GM12872 (cell line): ENCODE measurements at regions not wholly inside any gene's neighbourhood (a gene's known extent, or its start where the extent isn't known, plus 50 kb on each side); places are given as distances from the start of the nearest gene placed in this dataset.

ENCODE experiments used
- TF ChIP-seq, protein P1 (sequence below): IDR thresholded peaks from 3 replicates; pipeline ENCODE4 v1.5.1; 2011; ENCODE audit warnings: low read depth, mild to moderate bottlenecking, low read length, moderate library complexity; ENCODE audit not compliant: insufficient read depth

DNA sequence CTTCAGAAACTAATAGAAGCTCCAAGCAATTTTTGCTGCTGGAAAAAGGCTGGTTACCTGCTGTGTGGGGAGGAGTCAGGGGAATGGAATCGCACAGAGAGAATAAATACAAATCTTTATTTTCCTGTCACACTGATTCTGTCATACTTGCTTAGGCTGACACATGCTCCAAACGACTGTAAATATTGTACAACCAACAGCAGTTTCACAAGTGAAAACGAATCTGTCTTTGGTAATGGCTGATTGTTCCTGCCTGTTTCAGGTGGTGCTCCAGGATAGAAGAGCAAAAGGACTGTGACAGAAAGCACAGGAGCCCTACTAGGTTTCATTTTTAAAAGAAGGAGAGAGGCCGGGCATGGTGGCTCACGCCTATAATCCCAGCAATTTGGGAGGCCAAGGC lies 125.5 kb upstream of the DCLK2 start:
- TF ChIP-seq, protein P1, sequence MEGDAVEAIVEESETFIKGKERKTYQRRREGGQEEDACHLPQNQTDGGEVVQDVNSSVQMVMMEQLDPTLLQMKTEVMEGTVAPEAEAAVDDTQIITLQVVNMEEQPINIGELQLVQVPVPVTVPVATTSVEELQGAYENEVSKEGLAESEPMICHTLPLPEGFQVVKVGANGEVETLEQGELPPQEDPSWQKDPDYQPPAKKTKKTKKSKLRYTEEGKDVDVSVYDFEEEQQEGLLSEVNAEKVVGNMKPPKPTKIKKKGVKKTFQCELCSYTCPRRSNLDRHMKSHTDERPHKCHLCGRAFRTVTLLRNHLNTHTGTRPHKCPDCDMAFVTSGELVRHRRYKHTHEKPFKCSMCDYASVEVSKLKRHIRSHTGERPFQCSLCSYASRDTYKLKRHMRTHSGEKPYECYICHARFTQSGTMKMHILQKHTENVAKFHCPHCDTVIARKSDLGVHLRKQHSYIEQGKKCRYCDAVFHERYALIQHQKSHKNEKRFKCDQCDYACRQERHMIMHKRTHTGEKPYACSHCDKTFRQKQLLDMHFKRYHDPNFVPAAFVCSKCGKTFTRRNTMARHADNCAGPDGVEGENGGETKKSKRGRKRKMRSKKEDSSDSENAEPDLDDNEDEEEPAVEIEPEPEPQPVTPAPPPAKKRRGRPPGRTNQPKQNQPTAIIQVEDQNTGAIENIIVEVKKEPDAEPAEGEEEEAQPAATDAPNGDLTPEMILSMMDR: no peak

DNA sequence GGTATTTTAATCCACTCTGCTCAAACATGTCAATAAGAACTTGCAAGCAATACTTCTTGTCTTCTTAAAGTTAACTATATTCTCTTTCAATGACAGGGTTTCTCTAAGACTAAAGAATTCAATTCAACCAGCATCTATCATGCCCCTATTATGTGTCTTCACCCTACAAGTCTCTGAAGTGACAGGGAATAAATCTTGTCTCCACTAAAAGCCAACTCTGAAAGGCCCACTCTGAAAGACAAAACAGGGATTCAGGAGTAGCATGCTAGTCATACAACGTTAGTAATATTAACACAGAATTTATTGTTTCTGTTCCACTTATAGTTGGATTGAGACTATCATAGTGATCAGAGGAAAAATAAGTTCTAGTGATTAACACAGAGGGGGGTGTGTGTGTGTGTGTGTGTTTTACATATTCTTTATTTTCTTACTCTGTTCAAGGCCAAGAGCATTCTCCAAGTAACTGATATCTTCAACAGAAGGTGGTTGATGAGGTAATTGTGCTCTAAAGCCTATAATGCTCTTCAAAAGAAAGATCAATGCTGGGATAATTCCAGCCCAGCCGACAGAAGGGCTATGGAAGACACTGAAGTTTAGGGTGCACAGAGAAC lies 122.4 kb upstream of the DCLK2 start:
- TF ChIP-seq, protein P1: no peak

DNA sequence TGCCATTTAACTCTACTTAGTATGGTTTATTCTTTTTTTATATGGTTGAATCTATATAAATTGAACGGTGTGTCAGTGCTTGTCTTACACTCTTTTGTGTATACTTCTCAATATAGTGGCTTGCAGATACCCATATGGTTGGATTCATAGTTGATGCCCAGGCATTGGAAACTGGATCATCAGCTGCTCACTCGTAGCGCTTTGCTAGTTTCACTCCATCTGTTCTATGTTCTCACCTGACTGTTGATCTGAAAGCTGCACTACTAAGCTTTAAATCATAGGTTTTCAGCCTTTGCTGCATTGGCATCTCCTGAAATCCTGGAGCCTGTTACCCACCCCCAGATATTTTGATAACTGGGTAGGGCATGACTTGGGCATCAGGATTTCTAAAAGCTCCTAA lies 121.6 kb upstream of the DCLK2 start:
- TF ChIP-seq, protein P1: no peak

DNA sequence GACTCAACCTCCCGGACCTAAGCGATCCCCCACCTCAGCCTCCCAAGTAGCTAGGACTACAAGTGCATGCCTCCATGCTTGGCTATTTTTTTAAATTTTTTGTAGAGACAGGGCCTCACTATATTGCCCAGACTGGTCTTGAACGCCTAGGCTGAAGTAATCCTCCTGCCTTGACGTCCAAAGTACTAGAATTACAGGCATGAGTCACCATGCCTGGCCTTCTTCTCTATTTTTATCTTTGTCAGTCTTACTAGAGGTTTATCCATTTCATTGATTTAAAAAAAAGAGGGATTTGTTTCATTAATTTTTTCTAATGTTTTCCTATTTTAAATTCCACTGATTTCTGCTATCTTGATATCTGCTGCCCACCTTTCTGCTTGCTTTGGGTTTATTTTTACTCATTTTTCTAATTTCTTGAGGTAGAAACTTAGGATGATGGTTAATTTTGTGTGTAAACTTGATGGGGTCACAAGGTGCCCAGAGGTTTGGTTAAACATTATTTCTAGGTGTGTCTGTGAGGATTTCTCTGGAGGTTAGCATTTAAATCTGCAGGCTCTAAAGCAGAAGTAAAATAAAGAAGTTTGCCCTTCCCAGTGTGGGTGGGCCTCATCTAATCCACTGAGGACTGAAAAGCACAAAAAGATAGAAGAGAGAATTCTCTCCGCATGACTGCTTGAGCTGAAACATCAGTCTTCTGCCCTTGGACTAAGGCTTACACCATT lies 116.2 kb upstream of the DCLK2 start:
- TF ChIP-seq, protein P1: no peak

DNA sequence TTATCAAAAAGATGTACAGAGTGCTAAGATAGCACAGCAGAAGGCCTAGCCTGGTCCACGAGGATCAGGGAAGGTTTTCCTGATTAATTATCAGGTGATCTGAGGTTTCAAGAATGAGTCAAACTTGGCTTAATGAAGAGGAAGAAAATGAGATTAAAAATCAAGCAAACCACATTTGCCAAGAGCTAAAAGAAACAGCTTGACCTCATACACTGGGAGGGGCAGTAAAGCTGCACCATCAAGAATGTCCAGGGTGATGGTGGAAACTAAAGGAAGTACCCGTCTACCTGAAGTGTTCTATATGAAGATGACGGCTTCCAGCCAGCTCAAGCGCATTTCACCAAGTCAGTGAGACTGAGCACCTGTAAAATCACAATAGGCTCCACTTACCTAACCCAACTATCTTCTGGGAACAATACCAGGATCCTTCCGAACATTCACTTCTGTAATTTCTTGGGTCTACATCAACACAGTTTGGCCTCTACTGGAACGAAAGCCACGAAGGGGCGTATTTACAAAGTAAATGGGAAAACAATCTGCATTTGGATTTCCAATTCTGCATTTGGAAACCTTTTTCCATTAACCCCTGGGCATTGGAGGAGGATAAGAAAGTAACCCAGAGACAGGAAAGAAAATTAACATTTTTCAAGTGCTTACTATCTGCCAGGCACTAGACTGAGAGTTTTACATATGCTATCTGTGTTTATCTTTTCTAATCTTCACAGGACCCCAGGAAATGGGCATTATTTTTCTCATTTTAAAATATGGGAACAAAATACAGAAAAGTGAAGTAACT lies 114.0 kb upstream of the DCLK2 start:
- TF ChIP-seq, protein P1: no peak

DNA sequence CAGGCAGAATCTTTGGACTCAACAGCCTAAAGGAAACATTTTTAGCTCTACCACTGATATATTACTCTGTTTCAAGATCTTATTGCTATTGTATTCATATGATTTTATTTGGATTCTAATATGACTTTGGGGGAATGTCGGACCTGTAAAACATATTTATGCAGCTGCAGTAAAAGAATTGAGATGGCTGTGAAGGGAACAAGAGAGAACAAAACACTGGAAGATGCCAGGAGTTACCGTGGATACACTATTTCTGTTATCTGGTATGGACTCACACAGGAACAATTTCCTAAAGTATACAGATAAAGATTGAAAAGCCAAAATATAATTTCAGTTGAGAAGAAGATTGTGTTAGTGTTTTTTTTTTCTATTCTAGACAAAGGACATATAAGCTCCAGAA lies 113.0 kb upstream of the DCLK2 start:
- TF ChIP-seq, protein P1: no peak

DNA sequence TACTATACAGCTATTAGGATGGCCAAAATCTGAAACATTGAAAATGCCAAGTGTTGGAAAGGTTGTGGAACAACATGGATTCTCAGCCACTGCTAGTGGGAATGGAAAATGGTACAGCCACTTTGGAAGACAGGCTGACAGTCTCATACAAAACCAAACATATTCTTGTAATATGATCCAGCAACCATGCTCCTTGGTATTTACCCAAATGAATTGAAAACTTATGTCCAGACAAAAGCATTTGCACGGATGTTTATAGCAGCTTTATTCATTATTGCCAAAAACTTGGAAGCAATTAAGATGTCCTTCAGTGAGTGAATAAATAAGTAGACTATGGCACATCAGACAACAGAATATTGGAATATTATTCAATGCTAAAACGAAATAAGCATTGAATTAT lies 105.8 kb upstream of the DCLK2 start:
- TF ChIP-seq, protein P1: no peak
